GM21390 (cell line): ENCODE measurements at regions not wholly inside any gene's neighbourhood (a gene's known extent, or its start where the extent isn't known, plus 50 kb on each side); places are given as distances from the start of the nearest gene placed in this dataset.
A peak's percentile ranks its signal among the peaks of the same experiment; 100 is the strongest.

ENCODE experiments used
- ATAC-seq: cut with Tn5 transposase; IDR thresholded peaks from one replicate; pipeline ENCODE4 v1.9.1; 2021; ENCODE audit not compliant: unreplicated experiment

- ATAC-seq: no peak
Measured at GRCh38 chr15:98410328-98410727, 238.0 kb upstream of the IGF1R start.

- ATAC-seq: no peak
Measured at GRCh38 chr15:98412852-98413251, 235.5 kb upstream of the IGF1R start.

GRCh38 chr15:98413933-98414546, 234.3 kb upstream of the IGF1R start:
- no peak for ATAC-seq

GRCh38 chr15:98416222-98416855, 232.0 kb upstream of the IGF1R start:
- no peak for ATAC-seq

GRCh38 chr15:98417346-98417745, 231.0 kb upstream of the IGF1R start:
- ATAC-seq: no peak

- no peak for ATAC-seq
Measured at GRCh38 chr15:98418122-98418521, 230.2 kb upstream of the IGF1R start.

- no peak for ATAC-seq
Measured at GRCh38 chr15:98419173-98419780, 229.1 kb upstream of the IGF1R start.

GRCh38 chr15:98420837-98421236, 227.5 kb upstream of the IGF1R start:
- no peak for ATAC-seq

GRCh38 chr15:98421419-98422129, 226.8 kb upstream of the IGF1R start:
- peak; percentile 90 for ATAC-seq

- no peak for ATAC-seq
Measured at GRCh38 chr15:98422130-98422478, 226.2 kb upstream of the IGF1R start.

GRCh38 chr15:98425173-98425572, 223.2 kb upstream of the IGF1R start:
- no peak for ATAC-seq

- ATAC-seq: no peak
Measured at GRCh38 chr15:98427321-98427720, 221.0 kb upstream of the IGF1R start.

- peak; percentile 96 for ATAC-seq
Measured at GRCh38 chr15:98428253-98428989, 219.9 kb upstream of the IGF1R start.

GRCh38 chr15:98431171-98431570, 217.2 kb upstream of the IGF1R start:
- ATAC-seq: no peak

- no peak for ATAC-seq
Measured at GRCh38 chr15:98433346-98433745, 215.0 kb upstream of the IGF1R start.

GRCh38 chr15:98433856-98434255, 214.5 kb upstream of the IGF1R start:
- ATAC-seq: no peak

GRCh38 chr15:98437752-98438151, 210.6 kb upstream of the IGF1R start:
- no peak for ATAC-seq

GRCh38 chr15:98438326-98438725, 210.0 kb upstream of the IGF1R start:
- ATAC-seq: no peak

GRCh38 chr15:98438907-98439306, 209.4 kb upstream of the IGF1R start:
- ATAC-seq: no peak

GRCh38 chr15:98439523-98439942, 208.8 kb upstream of the IGF1R start:
- no peak for ATAC-seq

- ATAC-seq: peak; percentile 67
Measured at GRCh38 chr15:98440917-98441316, 207.4 kb upstream of the IGF1R start.
